ENCODE measurements at regions not wholly inside any gene's neighbourhood (a gene's known extent, or its start where the extent isn't known, plus 50 kb on each side); places are given as distances from the start of the nearest gene placed in this dataset.
A peak's percentile ranks its signal among the peaks of the same experiment; 100 is the strongest.

GRCh38 chr7:17633067-17633466 lies 307.2 kb downstream of the SNX13 start:
- Histone ChIP-seq H3K4me1 (ENCODE audit: insufficient read depth, low read length, poor library complexity, severe bottlenecking) (no peaks in the 10 kb centered on the region), H3K9me3 (ENCODE audit: insufficient read depth, low read depth, low read length) (no peaks in the 10 kb centered on the region), H3K4me2 (ENCODE audit: low read depth, low read length, poor library complexity, severe bottlenecking) (no peak overlapping the region), H3K36me3 (ENCODE audit: insufficient read depth, low read length) (no peaks in the 10 kb centered on the region), H4K20me1 (ENCODE audit: insufficient read depth, low read length, poor library complexity, severe bottlenecking) (no peaks in the 10 kb centered on the region), H3K9ac (ENCODE audit: low read depth, low read length, poor library complexity, severe bottlenecking) (no peak overlapping the region), H3F3A (ENCODE audit: low read depth) (no peaks in the 10 kb centered on the region), H2AFZ (ENCODE audit: low read length) (no peak overlapping the region), H3K9me2 (replicated peaks; ENCODE audit: low read depth, low read length) (no peaks in the 10 kb centered on the region), H3K4me3 (ENCODE audit: low read length, poor library complexity, severe bottlenecking) (no peak overlapping the region), H3K27me3 (ENCODE audit: insufficient read depth, low read length, poor library complexity, severe bottlenecking) (no peaks in the 10 kb centered on the region), H3K79me2 (ENCODE audit: insufficient read depth, low read length) (no peaks in the 10 kb centered on the region)
- TF ChIP-seq CTCF (conservative IDR thresholded peaks at IDR 0.05; ENCODE audit: low read length), result no peak
- no peak for TF ChIP-seq EZH2phosphoT487 (IDR thresholded peaks at IDR 0.05; ENCODE audit: borderline replicate concordance)

GRCh38 chr7:17638727-17639126 lies 301.6 kb downstream of the SNX13 start:
- Histone ChIP-seq H2AFZ (ENCODE audit: low read length) (no peak overlapping the region), H3K4me1 (ENCODE audit: insufficient read depth, low read length, poor library complexity, severe bottlenecking) (no peaks in the 10 kb centered on the region), H3K36me3 (ENCODE audit: insufficient read depth, low read length) (no peaks in the 10 kb centered on the region), H3K27me3 (ENCODE audit: insufficient read depth, low read length, poor library complexity, severe bottlenecking) (no peaks in the 10 kb centered on the region), H3K4me2 (ENCODE audit: low read depth, low read length, poor library complexity, severe bottlenecking) (no peak overlapping the region), H3K9ac (ENCODE audit: low read depth, low read length, poor library complexity, severe bottlenecking) (no peak overlapping the region), H3F3A (ENCODE audit: low read depth) (no peaks in the 10 kb centered on the region), H3K79me2 (ENCODE audit: insufficient read depth, low read length) (no peaks in the 10 kb centered on the region), H3K9me3 (ENCODE audit: insufficient read depth, low read depth, low read length) (no peaks in the 10 kb centered on the region), H3K4me3 (ENCODE audit: low read length, poor library complexity, severe bottlenecking) (no peak overlapping the region), H3K9me2 (replicated peaks; ENCODE audit: low read depth, low read length) (no peaks in the 10 kb centered on the region), H4K20me1 (ENCODE audit: insufficient read depth, low read length, poor library complexity, severe bottlenecking) (no peaks in the 10 kb centered on the region)
- TF ChIP-seq EZH2phosphoT487 (IDR thresholded peaks at IDR 0.05; ENCODE audit: borderline replicate concordance) (no peak), CTCF (conservative IDR thresholded peaks at IDR 0.05; ENCODE audit: low read length) (no peak)

- no peaks in the 10 kb centered on the region for H4K20me1 ChIP-seq (ENCODE audit: insufficient read depth, low read length, poor library complexity, severe bottlenecking)
- H3K9me3 ChIP-seq (ENCODE audit: insufficient read depth, low read depth, low read length), result no peaks in the 10 kb centered on the region; the same call in 1 of the 2 replicates
- no peak overlapping the region for H3K4me3 ChIP-seq (ENCODE audit: low read length, poor library complexity, severe bottlenecking)
- H3K27me3 ChIP-seq (ENCODE audit: insufficient read depth, low read length, poor library complexity, severe bottlenecking), result no peaks in the 10 kb centered on the region
- H3K9me2 ChIP-seq (replicated peaks; ENCODE audit: low read depth, low read length), result no peaks in the 10 kb centered on the region
- no peaks in the 10 kb centered on the region for H3K79me2 ChIP-seq (ENCODE audit: insufficient read depth, low read length)
- no peaks in the 10 kb centered on the region for H3F3A ChIP-seq (ENCODE audit: low read depth)
- TF ChIP-seq EZH2phosphoT487 (IDR thresholded peaks at IDR 0.05; ENCODE audit: borderline replicate concordance) (no peak), CTCF (conservative IDR thresholded peaks at IDR 0.05; ENCODE audit: low read length) (peak; percentile 78)
- H3K36me3 ChIP-seq (ENCODE audit: insufficient read depth, low read length), result no peaks in the 10 kb centered on the region
- H2AFZ ChIP-seq (ENCODE audit: low read length), result no peak overlapping the region
- H3K9ac ChIP-seq (ENCODE audit: low read depth, low read length, poor library complexity, severe bottlenecking), result no peak overlapping the region
- no peak overlapping the region for H3K4me2 ChIP-seq (ENCODE audit: low read depth, low read length, poor library complexity, severe bottlenecking)
- no peaks in the 10 kb centered on the region for H3K4me1 ChIP-seq (ENCODE audit: insufficient read depth, low read length, poor library complexity, severe bottlenecking)
Measured at GRCh38 chr7:17640730-17641377, 299.4 kb downstream of the SNX13 start.

All from Loucy (cell line).